Smooth muscle cell (in vitro differentiated cells): ENCODE measurements at regions not wholly inside any gene's neighbourhood (a gene's known extent, or its start where the extent isn't known, plus 50 kb on each side); places are given as distances from the start of the nearest gene placed in this dataset.

Experiments used
- DNase-seq: peaks from one replicate; lab custom pipeline; 2025; ENCODE audit not compliant: unreplicated experiment; lab: John Stamatoyannopoulos, UW
- H2AFZ ChIP-seq: fragments of 200-600 bp; sonication (generic); 2 replicates; pipeline ENCODE4 v1.6.0; 2016; ENCODE audit warnings: antibody characterized with exemption, low read depth, mild to moderate bottlenecking
- H3F3A ChIP-seq: fragments of 200-600 bp; sonication (generic); 2 replicates; pipeline ENCODE4 v1.6.0; 2017; ENCODE audit warnings: antibody characterized with exemption, low read depth
- H3K27ac ChIP-seq: fragments of 200-600 bp; sonication (generic); 2 replicates; pipeline ENCODE4 v1.5.1; 2016; ENCODE audit warnings: low read depth, mild to moderate bottlenecking
- H3K27me3 ChIP-seq: fragments of 200-600 bp; sonication (generic); 2 replicates; pipeline ENCODE4 v1.6.1; 2016; ENCODE audit warnings: low read depth, mild to moderate bottlenecking
- H3K36me3 ChIP-seq: fragments of 200-600 bp; sonication (generic); 2 replicates; pipeline ENCODE4 v1.5.1; 2016; ENCODE audit warnings: low read depth
- H3K4me1 ChIP-seq: fragments of 200-600 bp; sonication (generic); 2 replicates; pipeline ENCODE4 v1.5.1; 2016; ENCODE audit warnings: low read depth
- H3K4me2 ChIP-seq: fragments of 200-600 bp; sonication (generic); 2 replicates; pipeline ENCODE4 v1.6.0; 2016; ENCODE audit warnings: mild to moderate bottlenecking
- H3K4me3 ChIP-seq: fragments of 200-600 bp; sonication (generic); 2 replicates; pipeline ENCODE4 v1.5.1; 2016; ENCODE audit warnings: mild to moderate bottlenecking
- H3K79me2 ChIP-seq: fragments of 200-600 bp; sonication (generic); 2 replicates; pipeline ENCODE4 v1.6.0; 2016; ENCODE audit warnings: low read depth, mild to moderate bottlenecking
- H3K9ac ChIP-seq: fragments of 200-600 bp; sonication (generic); 2 replicates; pipeline ENCODE4 v1.6.0; 2016; ENCODE audit warnings: low read depth
- H3K9me3 ChIP-seq: fragments of 200-600 bp; sonication (generic); replicated peaks from 2 replicates; pipeline ENCODE4 v1.5.1; 2016; ENCODE audit warnings: low read depth
- H4K20me1 ChIP-seq: fragments of 200-600 bp; sonication (generic); 2 replicates; pipeline ENCODE4 v1.6.0; 2016; ENCODE audit warnings: low read depth
- WGBS: methylation state at CpG from one replicate; pipeline ENCODE4 v1.1.7; 2016; ENCODE audit warnings: low lambda C conversion rate; 5-methylcytosine and 5-hydroxymethylcytosine counted together
- TF ChIP-seq, protein P1 (sequence below): fragments of 200-600 bp; sonication (generic); IDR thresholded peaks from 2 replicates; pipeline ENCODE4 v1.5.1; 2017; ENCODE audit warnings: borderline replicate concordance, mild to moderate bottlenecking, antibody characterized with exemption; ENCODE audit not compliant: insufficient read depth, poor library complexity, severe bottlenecking

DNA sequence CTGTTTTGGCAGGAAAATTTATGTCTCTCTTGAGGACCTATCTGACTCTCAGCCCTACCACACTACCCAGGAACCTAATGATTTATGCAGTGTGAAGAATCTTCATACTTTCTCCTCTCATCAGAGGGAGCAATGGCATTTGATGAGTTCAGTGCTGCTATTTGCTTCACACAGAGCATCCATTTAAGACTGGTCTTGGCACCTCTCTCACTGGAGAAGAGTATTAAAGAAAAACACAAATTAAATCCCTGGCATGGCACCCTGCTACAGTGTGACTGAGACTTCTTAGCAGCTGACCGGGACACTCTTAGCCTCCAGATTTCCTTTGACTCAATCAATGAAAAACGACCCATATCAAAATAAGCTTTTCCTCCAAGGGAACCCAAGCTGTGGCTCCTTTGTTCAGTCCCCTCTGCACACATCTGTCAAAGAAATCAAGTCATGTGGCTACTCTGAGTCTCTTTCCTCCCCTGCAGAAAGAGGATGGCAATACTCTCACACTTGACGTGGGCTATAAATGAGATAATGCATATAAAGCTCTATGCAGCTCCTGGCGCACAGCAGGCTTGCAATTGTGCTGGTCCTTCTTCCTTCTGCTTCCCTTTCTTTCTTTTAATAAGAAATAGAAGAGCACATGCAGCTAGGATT, 186.1 kb upstream of the E2F8 start:
- Histone ChIP-seq H3K9ac (no peak overlapping the region), H3K27ac (no peak overlapping the region), H3K4me2 (no peak overlapping the region), H3K36me3 (no peaks in the 10 kb centered on the region), H2AFZ (no peak overlapping the region), H3F3A (no peaks in the 10 kb centered on the region), H3K79me2 (no peaks in the 10 kb centered on the region), H3K4me3 (no peak overlapping the region), H4K20me1 (no peaks in the 10 kb centered on the region), H3K27me3 (peaks cover 41% of the 10 kb centered on the region), H3K9me3 (no peaks in the 10 kb centered on the region), H3K4me1 (peaks cover 3% of the 10 kb centered on the region)
- 81% methylated on average over 4 of the region's 4 CpGs for WGBS
- no peak for DNase-seq
- TF ChIP-seq, protein P1, sequence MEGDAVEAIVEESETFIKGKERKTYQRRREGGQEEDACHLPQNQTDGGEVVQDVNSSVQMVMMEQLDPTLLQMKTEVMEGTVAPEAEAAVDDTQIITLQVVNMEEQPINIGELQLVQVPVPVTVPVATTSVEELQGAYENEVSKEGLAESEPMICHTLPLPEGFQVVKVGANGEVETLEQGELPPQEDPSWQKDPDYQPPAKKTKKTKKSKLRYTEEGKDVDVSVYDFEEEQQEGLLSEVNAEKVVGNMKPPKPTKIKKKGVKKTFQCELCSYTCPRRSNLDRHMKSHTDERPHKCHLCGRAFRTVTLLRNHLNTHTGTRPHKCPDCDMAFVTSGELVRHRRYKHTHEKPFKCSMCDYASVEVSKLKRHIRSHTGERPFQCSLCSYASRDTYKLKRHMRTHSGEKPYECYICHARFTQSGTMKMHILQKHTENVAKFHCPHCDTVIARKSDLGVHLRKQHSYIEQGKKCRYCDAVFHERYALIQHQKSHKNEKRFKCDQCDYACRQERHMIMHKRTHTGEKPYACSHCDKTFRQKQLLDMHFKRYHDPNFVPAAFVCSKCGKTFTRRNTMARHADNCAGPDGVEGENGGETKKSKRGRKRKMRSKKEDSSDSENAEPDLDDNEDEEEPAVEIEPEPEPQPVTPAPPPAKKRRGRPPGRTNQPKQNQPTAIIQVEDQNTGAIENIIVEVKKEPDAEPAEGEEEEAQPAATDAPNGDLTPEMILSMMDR: no peak

DNA sequence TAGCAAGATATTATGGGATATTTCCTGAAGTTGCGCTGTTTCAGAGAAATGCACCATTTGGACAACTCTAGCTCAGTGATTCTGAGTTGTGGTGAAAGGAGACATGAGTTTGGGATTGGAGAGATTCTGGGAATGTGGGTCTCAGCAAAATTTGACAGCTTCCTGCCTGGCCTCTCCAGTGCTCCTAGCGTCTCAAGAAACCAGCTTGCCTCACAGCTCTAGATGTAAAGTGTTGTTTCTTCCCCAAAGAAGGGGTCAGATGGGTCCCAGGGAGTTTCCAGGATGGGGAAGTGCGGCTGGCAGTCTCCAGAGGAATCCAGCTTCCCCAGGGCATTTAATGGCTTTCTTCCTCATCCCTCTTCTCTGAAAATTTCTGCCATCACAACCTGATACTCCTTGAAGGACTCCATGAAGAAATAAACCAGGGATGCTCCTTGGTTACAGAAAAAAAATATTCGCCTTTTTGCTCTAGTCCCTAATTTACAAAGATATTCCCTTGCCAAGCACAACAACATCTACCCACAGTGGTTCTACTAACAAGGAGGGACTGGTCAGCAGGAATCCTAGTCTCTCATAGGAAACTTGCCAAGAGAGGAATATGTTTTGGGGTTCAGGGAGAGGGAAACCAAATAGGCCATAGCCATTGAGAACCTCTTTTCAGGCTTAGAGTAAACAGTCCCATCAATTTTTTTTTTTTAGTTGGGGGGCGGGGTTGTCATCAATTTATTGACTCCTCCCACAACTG, 185.4 kb upstream of the E2F8 start:
- Histone ChIP-seq H3K4me1 (peaks cover 3% of the 10 kb centered on the region), H3K4me3 (no peak overlapping the region), H3K27ac (no peak overlapping the region), H3K4me2 (no peak overlapping the region), H3K9me3 (no peaks in the 10 kb centered on the region), H4K20me1 (no peaks in the 10 kb centered on the region), H3K9ac (no peak overlapping the region), H2AFZ (no peak overlapping the region), H3K36me3 (no peaks in the 10 kb centered on the region), H3F3A (no peaks in the 10 kb centered on the region), H3K79me2 (no peaks in the 10 kb centered on the region), H3K27me3 (peaks cover 41% of the 10 kb centered on the region)
- no peak for DNase-seq
- WGBS: 86% methylated on average over 5 of the region's 5 CpGs
- TF ChIP-seq, protein P1: no peak

- no peak overlapping the region for H3K4me3 ChIP-seq
- H3K36me3 ChIP-seq: no peaks in the 10 kb centered on the region
- no peaks in the 10 kb centered on the region for H4K20me1 ChIP-seq
- no peak for DNase-seq
- TF ChIP-seq, protein P1: no peak
- H2AFZ ChIP-seq: no peak overlapping the region
- no peak overlapping the region for H3K4me2 ChIP-seq
- H3K9me3 ChIP-seq: no peaks in the 10 kb centered on the region
- H3K79me2 ChIP-seq: no peaks in the 10 kb centered on the region
- peaks cover 12% of the 10 kb centered on the region for H3K27me3 ChIP-seq
- H3K27ac ChIP-seq: no peak overlapping the region
- H3F3A ChIP-seq: no peaks in the 10 kb centered on the region
- no peaks in the 10 kb centered on the region for H3K4me1 ChIP-seq
- no peak overlapping the region for H3K9ac ChIP-seq
- WGBS: 86% methylated on average over 7 of the region's 7 CpGs
Measured at GRCh38 chr11:19422276-19422675, 181.5 kb upstream of the E2F8 start.
